ENCODE measurements at regions not wholly inside any gene's neighbourhood (a gene's known extent, or its start where the extent isn't known, plus 50 kb on each side); places are given as distances from the start of the nearest gene placed in this dataset.

- no peak for TF ChIP-seq CTCF (IDR thresholded peaks at IDR 0.05)
- TF ChIP-seq ZFX (IDR thresholded peaks at IDR 0.05; ENCODE audit: borderline replicate concordance): no peak
Measured at GRCh38 chr20:63064310-63064709, 57.5 kb upstream of the BHLHE23 start.

Measured in 22Rv1 (cell line).